PC-9 (cell line): ENCODE measurements at regions not wholly inside any gene's neighbourhood (a gene's known extent, or its start where the extent isn't known, plus 50 kb on each side); places are given as distances from the start of the nearest gene placed in this dataset.

Source experiments
- BruUV-seq: library from RNA; stranded (reverse); fragments of 400-500 nt; replicated peaks from 2 replicates; lab custom pipeline; 2021; lab: Mats Ljungman, UMichigan
- CTCF ChIA-PET: fragments of 300-600 bp; sonication (Branson Sonifier 250); formaldehyde crosslinking; loops from one replicate; lab custom pipeline; 2022; ENCODE audit warnings: antibody characterized with exemption; lab: Charles Lee
- POLR2A ChIA-PET: fragments of 300-600 bp; sonication (Branson Sonifier 250); formaldehyde crosslinking; loops from one replicate; lab custom pipeline; 2022; ENCODE audit warnings: antibody characterized with exemption; ENCODE audit not compliant: unreplicated experiment; lab: Charles Lee
- DNase-seq, 2 experiments: peaks; one replicate each; pipeline versions ENCODE4 v3.0.0 to v3.0.0-alpha.2; 2015 to 2022; ENCODE audit warnings: mixed read lengths in 1 of 2
- H2AFZ ChIP-seq: fragments of 200-600 bp; sonication (generic); 2 replicates; pipeline ENCODE4 v1.8.1; 2017; ENCODE audit warnings: antibody characterized with exemption
- H3F3A ChIP-seq: fragments of 200-600 bp; sonication (generic); 2 replicates; pipeline ENCODE4 v1.8.1; 2017; ENCODE audit warnings: antibody characterized with exemption, mild to moderate bottlenecking, low read depth; ENCODE audit not compliant: insufficient read depth
- H3K27ac ChIP-seq: fragments of 200-600 bp; sonication (generic); 2 replicates; pipeline ENCODE4 v1.6.1; 2016; ENCODE audit warnings: mixed run types
- H3K27me3 ChIP-seq: fragments of 200-600 bp; sonication (generic); 2 replicates; pipeline ENCODE4 v1.6.1; 2016; ENCODE audit warnings: low read depth, mixed run types; ENCODE audit not compliant: insufficient read depth
- H3K36me3 ChIP-seq: fragments of 200-600 bp; sonication (generic); 2 replicates; pipeline ENCODE4 v1.6.1; 2016; ENCODE audit warnings: low read depth, mixed run types
- H3K4me1 ChIP-seq: fragments of 200-600 bp; sonication (generic); replicated peaks from 2 replicates; pipeline ENCODE4 v1.6.1; 2016; ENCODE audit warnings: mixed run types; ENCODE audit not compliant: insufficient read depth
- H3K4me2 ChIP-seq: fragments of 200-600 bp; sonication (generic); 2 replicates; pipeline ENCODE4 v1.6.1; 2017; ENCODE audit warnings: mixed run types
- H3K4me3 ChIP-seq: fragments of 200-600 bp; sonication (generic); 2 replicates; pipeline ENCODE4 v1.6.1; 2016; ENCODE audit warnings: mixed run types
- H3K79me2 ChIP-seq: fragments of 200-600 bp; sonication (generic); 2 replicates; pipeline ENCODE4 v1.6.1; 2017; ENCODE audit warnings: low read depth, mixed run types
- H3K9me2 ChIP-seq: fragments of 200-600 bp; sonication (generic); 2 replicates; pipeline ENCODE4 v1.8.1; 2017; ENCODE audit warnings: mild to moderate bottlenecking; ENCODE audit not compliant: insufficient read depth
- H3K9me3 ChIP-seq: fragments of 200-600 bp; sonication (generic); 2 replicates; pipeline ENCODE4 v1.8.1; 2016; ENCODE audit warnings: low read depth; ENCODE audit not compliant: insufficient read depth
- H4K20me1 ChIP-seq: fragments of 200-600 bp; sonication (generic); 2 replicates; pipeline ENCODE4 v1.8.1; 2017; ENCODE audit not compliant: insufficient read depth
- CTCF ChIP-seq: fragments of 200-600 bp; sonication (generic); conservative IDR thresholded peaks from 2 replicates; pipeline ENCODE4 v1.6.1; 2017; ENCODE audit warnings: mixed run types, antibody characterized with exemption, mild to moderate bottlenecking, moderate library complexity
- EZH2 ChIP-seq: fragments of 200-600 bp; sonication (generic); IDR thresholded peaks from 2 replicates; pipeline ENCODE4 v1.8.0; 2017; ENCODE audit warnings: antibody characterized with exemption, low read depth
- intact Hi-C: fragments of 100-400 bp; cut with micrococcal nuclease; formaldehyde crosslinking; loops from one replicate; pipeline ENCODE4 v1.10.0; 2022; ENCODE audit not compliant: unreplicated experiment

- Histone ChIP-seq H3K4me1 (no peaks in the 10 kb centered on the region), H3K36me3 (no peaks in the 10 kb centered on the region), H3K4me3 (no peak overlapping the region), H3K27me3 (no peaks in the 10 kb centered on the region), H3K27ac (no peak overlapping the region), H4K20me1 (no peaks in the 10 kb centered on the region), H2AFZ (no peak overlapping the region), H3F3A (no peaks in the 10 kb centered on the region), H3K79me2 (no peaks in the 10 kb centered on the region), H3K4me2 (no peak overlapping the region), H3K9me2 (no peaks in the 10 kb centered on the region), H3K9me3 (no peaks in the 10 kb centered on the region)
- TF ChIP-seq CTCF: no peak
- no peak for TF ChIP-seq EZH2
- intact Hi-C loops: no loop called here
- BruUV-seq: no TSS peak
- ChIA-PET CTCF (no interaction called here), POLR2A (no interaction called here)
- DNase-seq: no peak
Measured at GRCh38 chr14:84001023-84001422, 1528.9 kb upstream of the FLRT2 start.

- Histone ChIP-seq H3F3A (no peaks in the 10 kb centered on the region), H3K9me3 (no peaks in the 10 kb centered on the region), H3K4me1 (no peaks in the 10 kb centered on the region), H2AFZ (no peak overlapping the region), H3K4me2 (no peak overlapping the region), H3K27ac (no peak overlapping the region), H3K27me3 (no peaks in the 10 kb centered on the region), H4K20me1 (no peaks in the 10 kb centered on the region), H3K4me3 (no peak overlapping the region), H3K9me2 (no peaks in the 10 kb centered on the region), H3K36me3 (no peaks in the 10 kb centered on the region), H3K79me2 (no peaks in the 10 kb centered on the region)
- POLR2A ChIA-PET: no interaction called here
- TF ChIP-seq EZH2 (no peak), CTCF (no peak)
- no TSS peak for BruUV-seq
- no peak for DNase-seq
- CTCF ChIA-PET: no interaction called here
- intact Hi-C loops: no loop called here
Measured at GRCh38 chr14:84003346-84003745, 1526.6 kb upstream of the FLRT2 start.

- Histone ChIP-seq H3K4me1 (no peaks in the 10 kb centered on the region), H3K27me3 (no peaks in the 10 kb centered on the region), H3K9me3 (no peaks in the 10 kb centered on the region), H3K4me3 (no peak overlapping the region), H4K20me1 (no peaks in the 10 kb centered on the region), H3K27ac (no peak overlapping the region), H3K4me2 (no peak overlapping the region), H3F3A (no peaks in the 10 kb centered on the region), H3K79me2 (no peaks in the 10 kb centered on the region), H3K36me3 (no peaks in the 10 kb centered on the region), H2AFZ (no peak overlapping the region), H3K9me2 (no peaks in the 10 kb centered on the region)
- intact Hi-C loops: no loop called here
- no peak for DNase-seq
- ChIA-PET CTCF (no interaction called here), POLR2A (no interaction called here)
- no TSS peak for BruUV-seq
- TF ChIP-seq EZH2: no peak
- TF ChIP-seq CTCF: no peak
Measured at GRCh38 chr14:84006643-84007155, 1523.2 kb upstream of the FLRT2 start.
